Gastroesophageal sphincter (tissue), 3 donors: ENCODE measurements at regions not wholly inside any gene's neighbourhood (a gene's known extent, or its start where the extent isn't known, plus 50 kb on each side); places are given as distances from the start of the nearest gene placed in this dataset.

Experiments used
- CTCF ChIP-seq, 4 experiments: fragments of 200-600 bp in 2 of 4; fragments of 450-650 bp in 2 of 4; sonication (generic) in 1 of 4; IDR thresholded peaks; one replicate each; pipeline ENCODE4 v1.5.1; 2017 to 2019; ENCODE audit warnings: antibody characterized with exemption in 4 of 4, mild to moderate bottlenecking in 2 of 4, moderate library complexity in 2 of 4
- EP300 ChIP-seq: sonication (generic); formaldehyde crosslinking; IDR thresholded peaks from one replicate; pipeline ENCODE4 v1.6.1; 2017; ENCODE audit warnings: antibody characterized with exemption, mild to moderate bottlenecking
- POLR2AphosphoS5 ChIP-seq: sonication (generic); formaldehyde crosslinking; IDR thresholded peaks from one replicate; pipeline ENCODE4 v1.6.1; 2017; ENCODE audit warnings: antibody characterized with exemption

GRCh38 chr2:176999301-176999700 is 213.3 kb upstream of the HNRNPA3 start:
- no peak for TF ChIP-seq CTCF (IDR thresholded peaks at IDR 0.05)
- TF ChIP-seq POLR2AphosphoS5, result no peak
- no peak for TF ChIP-seq EP300
